M059J (cell line): ENCODE measurements at regions not wholly inside any gene's neighbourhood (a gene's known extent, or its start where the extent isn't known, plus 50 kb on each side); places are given as distances from the start of the nearest gene placed in this dataset.

Experiments used
- DNase-seq: peaks from one replicate; pipeline ENCODE4 v3.0.0-alpha.2; 2012; ENCODE audit warnings: low read depth

DNA sequence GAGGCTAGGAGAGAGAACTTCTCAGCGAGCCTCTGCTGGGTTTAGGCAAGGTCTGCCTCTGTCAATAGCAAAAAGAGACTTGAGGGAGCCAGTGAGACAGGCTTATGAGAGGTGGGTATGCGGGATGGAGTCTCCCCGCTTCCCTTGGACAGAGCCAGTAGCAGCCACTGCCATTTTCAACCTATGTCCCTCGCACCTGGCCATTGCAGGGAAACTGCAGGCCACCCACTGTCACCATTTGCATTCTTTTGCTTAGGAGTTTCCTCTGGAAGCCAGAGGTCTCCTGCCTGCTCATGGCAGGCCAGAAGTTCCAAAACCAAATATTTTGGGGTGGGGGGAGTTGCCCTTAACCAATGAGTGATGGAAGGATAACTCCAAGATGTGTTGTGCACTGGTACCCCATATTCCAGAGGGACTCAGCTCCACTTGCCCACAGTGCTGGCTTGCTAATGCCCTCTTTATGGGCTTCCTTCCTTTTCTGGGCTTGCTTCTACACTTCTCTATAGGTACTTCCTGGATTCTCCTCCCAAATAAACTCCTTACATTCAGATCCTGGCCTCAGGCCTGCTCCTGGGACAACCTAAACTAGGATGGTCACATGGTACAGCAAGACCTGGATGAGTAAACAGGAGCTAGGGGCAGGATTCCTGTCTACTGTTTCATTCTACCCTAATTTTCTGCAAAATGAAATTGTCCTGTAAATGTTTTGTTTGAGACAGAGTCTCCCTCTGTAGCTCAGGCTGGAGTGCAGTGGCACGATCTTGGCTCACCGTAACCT is 108.9 kb upstream of the PROK2 start:
- no peak for DNase-seq

DNA sequence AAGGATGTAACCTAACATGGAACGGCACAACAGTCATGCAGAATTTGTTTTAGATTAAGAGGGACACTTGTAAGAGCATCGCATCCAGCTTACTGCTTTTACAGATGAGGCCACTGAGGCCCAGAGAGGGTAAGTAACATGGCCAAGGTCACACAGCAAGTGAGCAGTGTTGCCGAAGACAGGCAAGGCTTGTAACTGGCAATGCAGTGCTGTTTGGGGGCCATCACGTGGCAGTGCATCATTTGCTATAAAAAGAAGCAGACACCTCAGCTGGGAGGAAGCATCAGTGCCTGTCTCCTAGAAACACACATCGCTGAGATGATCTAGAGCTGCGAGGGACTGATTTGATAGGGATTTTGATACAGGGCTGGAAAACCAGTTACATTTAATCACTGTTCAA is 108.2 kb upstream of the PROK2 start:
- DNase-seq, result no peak

DNA sequence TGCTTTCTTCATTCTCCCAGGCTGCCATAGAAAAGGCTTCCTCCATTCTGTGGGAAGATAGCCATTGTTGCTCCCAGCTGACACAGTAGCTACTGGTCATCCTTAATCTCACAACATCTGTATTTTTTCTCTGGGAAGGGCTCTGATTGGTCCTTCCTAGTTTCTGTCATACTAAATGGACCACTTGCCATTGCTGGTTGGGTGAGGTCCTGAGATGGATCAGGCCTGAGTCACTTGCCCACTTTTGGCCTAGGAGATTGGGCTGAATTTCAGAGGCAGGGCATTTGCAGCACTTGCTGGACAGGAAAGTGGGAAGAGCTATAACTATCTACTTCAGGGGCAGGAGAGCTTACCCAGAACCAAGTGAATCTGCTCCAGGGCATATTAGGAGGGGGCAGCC is 106.5 kb upstream of the PROK2 start:
- no peak for DNase-seq

DNA sequence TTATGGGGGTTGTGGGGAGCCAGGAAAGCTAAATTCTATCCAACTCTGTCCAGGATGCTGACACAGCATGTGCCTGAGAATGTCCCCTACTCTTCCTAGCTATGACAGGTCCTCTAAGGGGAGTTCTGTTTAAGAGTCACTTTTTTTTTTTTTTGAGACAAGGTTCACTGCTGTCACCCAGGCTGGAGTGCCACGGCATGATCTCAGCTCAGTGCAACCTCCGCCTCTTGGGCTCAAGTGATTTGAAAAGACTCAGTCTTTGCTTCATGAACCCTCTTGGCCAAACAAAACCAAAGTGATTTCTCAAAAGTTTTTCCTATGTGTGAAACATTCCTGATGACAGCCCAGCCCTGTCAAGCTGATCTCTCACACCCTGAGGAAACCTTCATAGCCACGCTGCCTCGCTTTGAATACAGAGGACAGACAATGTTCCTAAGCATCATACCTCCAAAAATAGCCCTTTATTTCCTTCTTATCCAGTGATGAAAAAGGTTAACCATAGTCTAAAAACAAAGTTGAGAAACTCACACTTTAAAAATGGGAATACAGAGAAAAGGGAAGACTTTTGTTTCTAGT is 105.5 kb upstream of the PROK2 start:
- no peak for DNase-seq

DNA sequence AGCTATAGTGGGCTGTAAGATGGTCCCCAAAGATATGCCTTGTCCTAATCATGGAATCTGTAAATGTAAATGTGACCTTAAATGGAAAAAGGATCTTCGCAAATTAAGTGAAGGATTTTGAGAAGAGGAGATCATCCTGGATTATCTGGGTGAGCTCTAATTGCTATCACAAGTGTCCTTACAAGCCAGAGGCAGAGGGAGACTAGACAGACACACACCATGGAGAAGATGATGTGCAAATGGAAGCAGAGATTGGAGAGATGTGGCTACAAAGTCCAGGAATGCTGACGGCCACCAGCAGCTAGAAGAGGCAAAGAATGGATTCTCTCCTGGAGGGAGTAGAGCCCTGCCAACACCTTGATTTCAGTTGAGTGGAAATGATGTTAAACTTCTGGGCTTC is 102.3 kb upstream of the PROK2 start:
- no peak for DNase-seq

DNA sequence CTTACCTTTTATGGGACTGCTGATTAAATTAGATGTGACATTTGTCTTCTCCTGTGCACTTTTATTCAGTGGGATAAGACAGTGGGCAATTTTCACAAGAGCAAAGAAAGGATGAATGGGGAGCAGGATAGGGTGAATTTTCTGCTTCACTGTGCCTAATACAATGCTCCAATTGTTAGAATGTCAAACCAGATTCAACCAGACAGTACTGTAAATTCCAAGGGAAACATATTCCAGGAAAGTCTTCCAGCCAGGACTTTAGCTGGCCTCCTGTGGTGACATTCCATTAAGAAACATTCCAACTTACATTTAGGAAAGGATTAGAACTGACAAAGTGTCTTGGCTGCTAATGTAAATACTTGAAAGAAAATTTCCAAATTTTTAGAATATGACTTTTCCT is 100.1 kb upstream of the PROK2 start:
- DNase-seq, result no peak

DNA sequence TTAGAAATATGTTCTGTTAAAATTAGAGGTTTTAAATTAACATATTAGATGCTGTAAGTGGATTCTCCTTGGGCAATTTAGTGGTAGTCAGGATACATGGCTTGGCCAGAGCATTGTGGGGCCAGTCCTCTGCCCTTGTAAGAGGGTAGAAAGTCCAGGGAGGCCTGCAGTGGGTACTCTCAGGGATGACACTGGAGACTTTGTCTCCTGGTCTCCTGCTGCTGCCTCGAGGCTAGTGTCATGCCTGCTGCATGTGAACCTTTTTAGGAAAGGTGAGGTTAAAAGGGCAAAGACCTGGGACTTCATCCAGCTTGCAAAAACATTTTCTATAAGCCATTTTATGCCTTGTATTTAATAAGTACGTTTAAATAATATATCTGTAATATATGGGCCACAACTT is 96.8 kb upstream of the PROK2 start:
- DNase-seq, result no peak

DNA sequence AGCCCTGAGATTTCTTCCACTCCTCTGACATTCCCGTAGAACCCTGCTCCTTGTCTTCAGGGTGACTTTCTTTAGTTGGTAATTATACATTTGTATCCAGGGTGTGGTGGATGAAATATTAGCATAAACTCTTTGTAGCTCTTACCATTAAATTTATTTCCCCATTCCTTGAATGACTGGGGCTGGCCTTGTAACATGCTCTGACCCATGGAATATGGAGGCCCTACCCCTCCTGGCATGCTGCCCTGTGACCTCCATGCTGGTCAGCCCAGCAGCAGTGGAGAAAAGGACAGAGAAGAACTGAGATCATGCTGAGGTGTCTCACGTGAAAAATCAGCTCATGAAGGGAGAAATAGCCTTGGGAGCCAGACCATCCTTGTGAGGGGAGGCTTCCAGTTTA is 96.1 kb upstream of the PROK2 start:
- DNase-seq, result no peak

DNA sequence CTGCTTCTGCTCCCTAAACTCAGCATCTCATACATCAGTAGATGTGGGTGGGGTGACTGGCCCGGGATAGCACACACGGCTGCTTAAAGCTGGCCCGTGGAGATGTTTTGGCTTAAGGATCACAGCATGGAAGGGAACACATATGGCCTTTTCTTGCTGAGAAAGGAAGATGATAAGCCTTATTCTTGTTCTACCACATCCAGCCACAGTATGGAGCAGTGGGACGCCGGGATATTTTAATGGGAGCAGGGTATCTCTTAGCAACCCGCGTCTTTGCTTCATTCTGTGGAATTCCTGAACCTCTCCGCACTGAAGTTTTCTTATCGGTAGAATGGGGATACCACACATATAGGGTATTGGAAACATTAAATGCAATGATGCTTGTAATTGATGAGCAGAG is 94.1 kb upstream of the PROK2 start:
- no peak for DNase-seq

DNA sequence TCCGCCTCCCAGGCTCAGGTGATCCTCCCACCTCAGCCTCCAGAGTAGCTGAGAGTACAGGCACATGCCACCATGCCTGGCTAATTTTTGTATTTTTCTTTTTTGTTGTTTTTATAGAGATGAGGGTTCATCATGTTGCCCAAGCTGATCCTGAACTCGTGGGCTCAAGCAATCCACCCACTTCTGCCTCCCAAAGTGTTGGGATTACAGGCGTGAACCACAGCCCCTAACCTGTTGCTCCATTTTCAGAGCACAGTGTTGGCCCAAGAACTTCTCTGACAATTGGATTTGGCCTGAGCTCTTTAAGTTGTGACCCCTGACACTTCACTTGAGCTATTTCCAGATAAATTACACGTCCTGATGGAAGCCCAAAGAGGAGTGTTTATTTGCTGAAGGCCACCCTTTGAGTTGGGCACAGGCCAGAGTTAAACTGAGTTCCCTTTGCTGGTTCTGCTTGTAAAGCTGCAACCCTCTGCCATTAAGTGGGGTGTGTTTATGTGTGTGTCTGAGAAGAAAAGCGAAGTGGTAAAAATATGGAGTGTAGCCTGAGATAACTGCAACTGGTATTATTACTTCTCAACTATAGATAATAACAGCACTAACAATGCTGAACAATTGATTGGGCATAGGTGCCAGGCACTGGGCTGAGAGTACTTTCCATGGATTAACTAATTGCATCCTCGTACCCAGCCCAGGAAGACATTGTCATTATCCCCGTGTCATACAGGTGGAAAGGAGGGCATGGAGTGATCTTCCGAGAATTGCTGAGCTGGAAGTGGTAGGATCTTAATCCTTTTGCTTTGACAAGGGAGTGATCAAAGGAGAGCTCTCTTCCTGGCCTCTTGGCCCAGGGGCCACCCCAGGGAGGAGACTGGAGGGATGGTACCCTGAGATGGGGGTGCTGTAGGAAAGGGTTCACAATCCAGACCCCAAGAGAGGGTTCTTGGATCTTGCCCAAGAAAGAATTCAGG is 91.5 kb upstream of the PROK2 start:
- DNase-seq, result no peak

DNA sequence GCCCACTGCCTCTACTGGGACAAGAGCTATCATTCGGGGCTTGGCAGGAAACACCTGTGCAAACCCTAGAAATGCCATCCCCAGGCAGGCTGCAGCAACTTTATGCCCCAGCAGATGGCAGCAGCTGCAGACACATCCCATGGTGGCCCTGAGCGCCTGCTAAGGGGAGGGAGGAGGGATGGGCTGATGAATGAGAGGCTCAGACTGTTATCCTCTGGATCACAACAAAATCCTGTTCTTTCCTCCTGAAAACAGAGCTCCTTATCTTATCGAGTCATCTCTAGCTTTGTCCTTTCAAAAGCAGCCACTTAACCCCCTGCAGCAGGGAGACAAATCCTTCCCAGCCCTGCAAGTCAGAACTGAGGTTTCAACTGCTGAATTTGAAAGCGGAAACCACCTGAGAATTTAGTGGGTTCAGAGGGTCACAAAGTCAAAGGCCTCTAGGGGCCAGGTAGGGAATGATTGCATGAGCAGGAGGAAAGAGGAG is 90.6 kb upstream of the PROK2 start:
- peak; percentile 39 for DNase-seq

DNA sequence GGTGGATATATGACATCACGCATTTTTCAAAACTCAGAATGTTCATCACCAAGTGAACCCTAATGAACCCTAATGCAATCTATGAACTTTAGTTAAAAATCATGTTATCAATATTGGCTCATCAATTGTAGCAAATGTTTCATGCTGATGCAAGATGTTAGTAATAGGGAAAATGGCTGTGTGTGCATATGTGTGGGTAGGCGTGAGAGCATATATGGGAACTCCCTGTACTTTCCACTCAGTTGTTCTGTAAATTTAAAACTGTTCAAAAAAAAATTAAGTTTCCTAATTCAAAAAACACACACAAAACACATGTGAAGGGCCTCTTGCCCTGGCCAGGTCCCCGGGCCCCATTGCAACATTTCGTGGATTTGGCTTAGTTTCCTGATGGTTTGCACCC is 89.7 kb upstream of the PROK2 start:
- DNase-seq, result no peak

DNA sequence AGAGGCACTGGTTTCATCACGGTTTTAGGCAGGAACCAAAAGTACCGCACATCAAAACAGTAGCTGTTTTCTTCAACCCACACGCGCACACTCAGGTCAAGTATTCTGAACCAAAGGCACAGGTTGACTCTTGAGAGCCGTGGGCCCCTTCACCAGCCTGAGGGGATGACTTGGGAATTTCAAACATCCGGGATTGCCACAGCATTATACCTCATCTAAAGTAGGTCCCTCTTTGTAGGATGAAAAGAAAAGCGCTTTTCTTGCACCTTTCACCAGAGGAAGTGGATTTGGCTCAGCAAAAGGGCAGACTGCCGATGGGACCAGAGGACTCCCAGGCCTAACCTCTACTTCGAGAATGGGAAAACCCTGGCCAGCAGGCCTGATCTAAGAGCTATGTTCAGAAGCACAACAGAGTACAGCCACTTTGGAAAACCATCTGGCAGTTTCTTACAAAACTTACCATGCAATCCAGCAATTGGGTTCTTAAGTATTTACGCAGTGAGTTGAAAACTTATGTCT is 88.2 kb upstream of the PROK2 start:
- peak; percentile 0 for DNase-seq

DNA sequence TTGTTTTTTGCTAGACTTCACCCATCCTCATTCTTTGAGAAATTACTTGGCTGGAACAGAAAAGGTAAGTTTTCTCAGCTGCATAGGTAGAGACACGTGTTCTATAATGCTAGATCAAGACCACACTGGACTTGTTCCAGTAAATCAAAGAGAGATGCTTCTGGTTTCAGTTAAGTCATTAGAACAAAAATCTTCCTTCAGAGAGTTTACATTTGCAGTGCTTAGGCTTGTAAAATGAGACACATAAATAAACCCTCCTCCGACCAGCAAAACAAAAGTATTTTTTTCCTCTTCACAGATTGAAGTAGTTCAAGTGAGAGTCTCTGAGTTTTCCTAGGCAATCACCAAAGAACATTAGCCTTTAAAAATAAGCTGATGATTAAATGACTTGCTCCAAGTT is 87.3 kb upstream of the PROK2 start:
- DNase-seq, result peak; percentile 3

DNA sequence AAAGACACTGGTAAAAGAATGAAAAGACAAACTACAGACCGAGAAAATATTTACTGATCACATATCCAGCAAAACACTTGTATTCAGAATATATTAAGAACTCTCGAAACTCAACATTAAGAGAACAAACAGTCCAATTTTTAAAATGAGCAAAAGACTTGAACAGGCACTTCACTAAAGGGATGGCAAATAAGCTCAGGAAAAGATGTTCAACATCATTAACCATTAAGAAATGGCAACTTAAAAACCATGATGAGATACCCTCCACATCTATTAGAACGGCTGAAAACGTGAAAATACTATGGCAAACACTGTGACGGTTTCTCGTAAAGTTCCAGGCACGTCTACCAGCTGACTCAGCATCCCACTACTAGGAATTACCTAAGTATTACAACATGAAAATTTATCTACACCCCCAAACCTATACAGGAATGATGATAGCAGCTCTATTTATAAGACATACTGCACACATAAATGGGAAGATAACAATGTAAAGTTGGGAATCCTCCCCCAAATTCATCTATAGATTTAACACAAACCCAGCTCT is 86.1 kb upstream of the PROK2 start:
- DNase-seq, result no peak

DNA sequence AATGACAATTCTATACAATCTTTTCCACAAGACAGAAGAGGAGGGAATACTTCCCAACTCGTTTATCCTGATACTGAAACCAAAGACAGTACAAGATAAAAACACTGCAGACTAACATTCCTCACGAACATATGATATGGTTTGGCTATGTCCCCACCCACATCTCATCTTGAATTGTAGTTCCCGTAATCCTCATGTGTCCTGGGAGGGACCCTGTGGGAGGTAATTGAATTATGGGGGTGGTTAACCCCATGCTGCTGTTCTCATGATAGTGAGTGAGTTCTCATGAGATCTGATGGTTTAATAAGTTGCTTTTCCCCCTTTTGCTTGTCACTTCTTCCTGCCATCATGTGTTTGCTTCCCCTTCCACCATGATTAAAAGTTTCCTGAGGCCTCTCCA is 83.9 kb upstream of the PROK2 start:
- no peak for DNase-seq

DNA sequence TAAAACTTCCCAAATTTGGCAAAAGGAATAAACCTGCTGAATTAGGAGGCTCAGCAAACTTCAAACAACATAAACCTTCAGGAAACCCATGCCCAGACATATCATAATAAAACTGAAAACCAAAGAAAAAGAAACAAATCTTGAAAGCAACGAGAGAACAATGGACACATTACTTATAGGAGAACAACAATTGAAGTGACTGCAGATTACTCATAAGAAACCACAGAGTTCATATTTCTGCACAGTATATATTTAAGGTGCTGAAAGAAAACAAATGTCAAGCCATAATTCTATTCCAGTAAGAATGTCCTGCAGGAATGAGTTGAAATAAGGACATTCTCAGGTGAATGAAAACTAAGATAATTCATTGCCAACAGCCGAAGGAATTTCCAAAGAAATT is 80.8 kb upstream of the PROK2 start:
- no peak for DNase-seq

DNA sequence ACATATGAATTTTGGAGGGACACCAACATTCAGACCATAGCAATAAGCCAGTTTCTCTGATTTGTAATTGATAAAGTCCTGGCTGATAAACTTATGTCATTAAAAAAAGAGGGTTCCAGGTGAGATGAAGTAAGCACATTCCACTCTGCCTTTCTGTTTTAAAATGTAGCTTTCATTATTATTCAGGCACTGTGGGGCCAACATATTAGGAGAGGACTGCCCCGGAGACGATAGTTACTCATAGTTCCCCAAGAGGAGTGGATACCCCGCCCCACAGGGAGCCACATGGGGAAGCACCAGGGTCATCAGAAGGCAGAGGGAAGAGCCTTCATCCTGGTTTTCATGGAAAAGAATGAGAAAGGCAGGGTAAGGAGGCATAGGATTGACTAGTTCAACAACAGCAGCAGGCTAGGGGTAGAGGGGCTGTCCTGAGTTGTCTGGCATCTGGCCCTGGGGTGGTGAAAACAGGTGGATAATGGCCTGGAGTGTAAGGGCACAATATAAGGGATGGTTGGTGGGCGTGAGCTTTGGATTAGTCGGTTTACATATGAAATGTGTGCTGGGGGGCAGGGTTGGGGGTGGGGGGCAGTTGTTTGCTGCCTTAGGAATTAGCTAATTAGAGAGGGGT is 78.7 kb upstream of the PROK2 start:
- no peak for DNase-seq

DNA sequence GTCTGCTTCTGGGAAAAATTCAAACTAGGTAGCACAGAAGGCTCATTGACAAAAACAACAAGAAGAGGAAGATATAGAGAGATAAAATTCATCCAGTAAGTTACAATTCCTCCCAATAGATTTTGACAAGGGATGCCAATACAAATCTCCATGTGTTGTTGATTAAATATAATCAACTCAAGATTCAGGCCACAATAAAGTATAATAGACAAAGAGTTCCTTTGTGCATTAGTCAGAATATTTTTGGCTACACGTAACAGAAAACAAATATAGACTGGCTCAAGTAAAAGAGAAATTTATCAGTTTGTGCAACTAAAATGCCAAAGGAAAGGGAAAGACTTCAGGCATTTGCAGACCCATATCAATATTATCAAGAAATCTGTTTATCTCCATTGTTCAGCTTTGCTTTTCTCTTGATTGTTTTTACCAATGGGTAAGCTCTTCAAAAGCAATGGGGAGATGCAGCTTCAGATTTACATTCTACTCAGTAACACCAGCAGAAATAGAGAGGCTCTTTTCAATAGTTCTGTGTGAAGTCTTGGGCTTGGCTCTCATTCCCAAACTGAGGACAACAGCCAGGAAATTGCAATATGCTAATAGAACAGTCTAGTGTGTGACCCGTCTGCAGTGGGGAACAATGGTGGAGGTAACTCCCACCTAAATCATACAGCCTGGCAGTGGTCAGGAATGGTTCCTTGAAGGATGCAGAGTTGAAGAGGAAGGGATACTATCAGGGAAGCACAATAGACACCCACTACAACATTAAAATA is 77.6 kb upstream of the PROK2 start:
- no peak for DNase-seq

DNA sequence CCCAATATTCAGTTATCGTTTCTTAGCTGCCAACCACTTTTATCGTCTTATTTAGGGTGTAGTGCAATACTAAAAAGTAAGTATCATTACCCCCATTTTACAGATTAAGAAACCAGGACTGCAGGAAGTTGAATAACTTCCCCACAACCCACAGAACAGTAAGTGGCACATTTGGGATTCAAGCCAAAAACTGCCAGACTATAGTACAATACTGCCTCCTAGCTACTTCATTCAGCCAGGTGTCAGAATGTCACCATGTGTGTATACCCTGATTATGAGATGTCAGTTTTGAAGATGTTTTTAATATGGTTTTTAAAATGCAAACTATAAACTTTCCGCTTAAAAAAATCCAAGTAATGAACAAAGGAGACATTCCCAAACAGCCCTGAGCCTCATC is 74.2 kb upstream of the PROK2 start:
- peak; percentile 12 for DNase-seq
